ENCODE measurements at regions not wholly inside any gene's neighbourhood (a gene's known extent, or its start where the extent isn't known, plus 50 kb on each side); places are given as distances from the start of the nearest gene placed in this dataset.

GRCh38 chr6:113015249-113015648 is 668.1 kb downstream of the RFPL4B start:
- Mint-ChIP-seq H3K4me3 (no peak overlapping the region), H3K9me3 (no peaks in the 10 kb centered on the region), H3K36me3 (ENCODE audit: low read depth) (no peaks in the 10 kb centered on the region), H3K27me3 (ENCODE audit: insufficient read depth, low read depth, poor library complexity) (no peaks in the 10 kb centered on the region), H3K27ac (no peak overlapping the region), H3K4me1 (0 out of 3 replicates have a peak, but pooled peaks cover 3% of the 10 kb centered on the region)
- no peaks in the 10 kb centered on the region for H3K79me2 ChIP-seq (replicated peaks; ENCODE audit: insufficient read depth)
- H3K4me1 ChIP-seq (ENCODE audit: insufficient read depth) = no peaks in the 10 kb centered on the region
- no peak overlapping the region for H3K4me3 ChIP-seq
- no peak for TF ChIP-seq ZNF114 (CRISPR knock-in tag; IDR thresholded peaks at IDR 0.05)
- TF ChIP-seq CREB1 (CRISPR knock-in tag; IDR thresholded peaks at IDR 0.05; ENCODE audit: low read depth) = no peak
- no peak for TF ChIP-seq ZNF331 (CRISPR knock-in tag; IDR thresholded peaks at IDR 0.05; ENCODE audit: low read depth)
- TF ChIP-seq POLR2AphosphoS5 (IDR thresholded peaks at IDR 0.05; ENCODE audit: low read depth) = no peak
- TF ChIP-seq ZNF462 (CRISPR knock-in tag; IDR thresholded peaks at IDR 0.05) = no peak
- TF ChIP-seq REST (IDR thresholded peaks at IDR 0.05; ENCODE audit: unreplicated experiment) = no peak
- TF ChIP-seq EZH2phosphoT487 (IDR thresholded peaks at IDR 0.05; ENCODE audit: unreplicated experiment) = no peak
- DNase-seq (ENCODE audit: low spot score) (no peak), ATAC-seq (no peak)
- no peaks in the 10 kb centered on the region for H3K36me3 ChIP-seq (ENCODE audit: insufficient read depth)
- no peaks in the 10 kb centered on the region for H3K27me3 ChIP-seq (ENCODE audit: insufficient read depth)
- H4K20me1 ChIP-seq (replicated peaks; ENCODE audit: insufficient read depth) = no peaks in the 10 kb centered on the region
- H2AFZ ChIP-seq = no peak overlapping the region
- no peak overlapping the region for H3K27ac ChIP-seq (ENCODE audit: low read depth)
- H3K4me2 ChIP-seq = no peak overlapping the region
- no peaks in the 10 kb centered on the region for H3K9me2 ChIP-seq (ENCODE audit: insufficient read depth)
- H3F3A ChIP-seq (replicated peaks; ENCODE audit: low read depth) = no peaks in the 10 kb centered on the region
